H54 (cell line): ENCODE measurements at regions not wholly inside any gene's neighbourhood (a gene's known extent, or its start where the extent isn't known, plus 50 kb on each side); places are given as distances from the start of the nearest gene placed in this dataset.

Experiments used
- DNase-seq: peaks from one replicate; pipeline ENCODE4 v3.0.0; 2011; ENCODE audit warnings: low spot score, mixed read lengths; ENCODE audit not compliant: insufficient read length
- FAIRE-seq: peaks from 3 replicates; lab custom pipeline; 2011; peaks lifted over from hg19 to GRCh38; lab: Jason Lieb, UNC
- POLR2A ChIP-seq: IDR thresholded peaks from 2 replicates; pipeline ENCODE4 v1.6.1; 2011; ENCODE audit warnings: low read depth, mild to moderate bottlenecking, low read length

DNA sequence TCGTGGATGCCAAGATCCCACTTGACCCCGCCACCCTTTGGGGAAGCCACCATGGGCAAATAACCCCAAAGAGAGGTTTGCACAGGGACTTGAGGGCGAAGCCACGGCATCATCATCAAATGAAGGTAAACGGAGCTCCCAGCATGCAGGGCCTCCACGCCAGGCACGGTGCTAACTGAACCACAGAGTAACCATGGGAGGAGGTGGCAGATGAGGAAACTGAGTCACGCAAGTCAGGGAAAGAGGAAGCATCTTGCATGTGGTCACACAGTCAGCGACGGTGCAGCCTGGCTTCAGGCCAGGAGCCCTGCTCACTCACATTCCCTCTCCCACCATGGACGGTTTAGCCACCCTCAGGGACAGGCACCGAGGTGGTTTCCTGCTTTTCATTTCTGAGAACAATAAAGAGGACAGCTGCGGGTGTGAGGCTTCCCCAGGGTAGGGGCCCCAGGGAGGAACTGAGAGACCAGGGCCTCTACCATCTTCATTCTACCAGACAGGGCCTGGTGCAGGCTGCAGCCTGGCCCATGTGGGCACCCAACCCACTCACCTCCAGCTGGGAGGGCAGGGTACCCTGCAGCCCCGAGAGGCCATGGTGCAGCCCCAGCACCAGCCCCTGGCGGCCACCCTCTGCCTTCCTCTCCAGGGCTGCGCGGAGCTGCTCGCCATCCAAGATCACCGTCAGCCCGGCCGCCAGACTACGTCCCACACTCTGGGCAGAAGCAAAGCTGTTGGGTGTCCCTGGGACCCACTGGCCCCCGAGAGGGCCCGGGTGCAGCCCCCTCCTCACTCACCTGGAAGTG, 78.3 kb downstream of the RMI2 start:
- no peak for TF ChIP-seq POLR2A
- FAIRE-seq, result no peak

DNA sequence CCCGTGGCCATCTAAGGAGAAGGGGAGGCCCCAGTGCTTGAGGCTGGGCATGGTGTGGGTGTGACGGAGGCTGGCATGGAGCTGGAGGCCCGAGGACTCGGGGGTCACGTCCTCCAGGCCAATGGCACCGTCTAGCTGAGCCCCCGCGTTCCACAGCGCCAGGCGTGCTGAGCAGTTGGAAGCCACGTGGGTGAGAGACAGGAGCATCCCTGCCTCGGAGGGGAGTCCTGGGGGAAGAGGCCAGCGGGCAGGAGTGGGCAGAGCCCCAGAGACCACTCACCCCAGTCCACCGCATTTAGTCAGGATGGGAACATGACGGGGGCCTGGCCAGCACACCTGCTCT, 78.8 kb downstream of the RMI2 start:
- no peak for TF ChIP-seq POLR2A
- FAIRE-seq (no peak), DNase-seq (no peak)

More for the DNA sequence above, 78.3 kb downstream of the RMI2 start:
- no peak for DNase-seq

GRCh38 chr16:11425140-11425539, 79.9 kb downstream of the RMI2 start:
- TF ChIP-seq POLR2A, result no peak
- FAIRE-seq (no peak), DNase-seq (no peak)

DNA sequence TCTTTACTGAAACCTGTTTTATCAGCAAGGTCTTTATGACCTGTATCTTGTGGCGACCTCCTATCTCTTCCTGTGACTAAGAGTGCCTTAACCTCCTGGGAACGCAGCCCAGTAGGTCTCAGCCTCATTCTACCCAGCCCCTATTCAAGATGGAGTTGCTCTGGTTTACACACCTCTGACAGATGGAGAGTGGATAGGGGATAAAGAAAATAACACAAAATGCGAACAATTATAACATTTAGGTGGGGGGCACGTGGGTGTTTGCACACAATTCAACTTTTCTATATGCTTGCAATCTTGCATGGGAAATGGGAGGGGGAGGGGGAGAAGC, 83.3 kb downstream of the RMI2 start:
- TF ChIP-seq POLR2A, result no peak
- DNase-seq, result no peak
- FAIRE-seq, result no peak

GRCh38 chr16:11429123-11429522, 83.9 kb downstream of the RMI2 start:
- no peak for DNase-seq
- no peak for FAIRE-seq
- TF ChIP-seq POLR2A, result no peak

DNA sequence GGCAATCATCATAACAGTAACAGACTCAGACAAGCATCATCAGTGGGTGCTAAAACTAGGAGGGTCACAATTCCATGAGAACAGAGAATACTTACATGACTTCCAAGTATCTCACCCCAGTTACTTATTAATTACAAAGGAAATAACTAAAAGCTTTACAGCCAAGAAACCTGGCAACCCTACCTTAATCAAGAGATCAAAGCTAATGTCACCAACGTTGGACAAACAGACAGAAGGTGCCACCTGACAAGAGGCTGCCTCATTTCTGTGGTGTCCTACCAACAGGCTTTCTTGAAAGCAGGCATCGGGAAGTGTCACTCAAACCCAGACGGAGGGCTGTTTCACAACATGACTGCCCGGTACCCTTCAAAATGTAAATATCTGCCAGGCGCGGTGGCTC, 84.6 kb downstream of the RMI2 start:
- FAIRE-seq (no peak), DNase-seq (no peak)
- no peak for TF ChIP-seq POLR2A

DNA sequence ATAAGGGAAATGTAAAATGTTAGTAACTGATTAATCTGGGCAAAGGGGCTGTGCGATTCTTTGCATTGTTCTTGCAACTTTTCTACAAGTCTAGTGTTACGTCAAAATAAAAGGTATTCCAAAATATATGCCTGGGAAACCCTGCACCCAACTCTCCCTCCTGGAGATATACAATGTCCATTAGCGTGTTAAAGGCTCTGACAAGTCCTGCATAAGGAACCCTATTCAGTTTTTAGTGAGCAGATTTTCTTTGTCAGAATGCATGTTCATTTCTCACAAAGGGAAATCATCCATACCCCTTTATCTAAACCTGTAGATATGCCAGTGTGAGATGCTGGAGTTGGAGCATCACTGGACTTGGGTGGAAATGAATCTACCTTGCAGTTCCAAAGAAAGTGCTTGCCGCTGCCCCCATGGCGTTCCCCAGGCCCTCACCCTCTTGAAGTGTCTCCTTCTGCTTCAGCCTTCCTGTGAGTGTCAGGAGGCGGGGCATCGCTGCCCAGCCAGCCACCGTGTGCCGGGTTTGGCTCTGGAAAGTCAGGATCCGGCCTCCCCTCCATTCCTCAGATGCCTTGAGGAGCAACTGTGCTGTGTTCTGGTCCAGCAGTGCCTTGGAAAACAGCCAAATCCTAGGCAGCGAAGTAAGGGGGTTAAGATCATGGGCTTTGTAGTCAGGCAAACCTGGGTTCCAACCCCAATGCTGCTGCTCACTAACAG, 85.5 kb downstream of the RMI2 start:
- no peak for DNase-seq
- TF ChIP-seq POLR2A, result no peak
- no peak for FAIRE-seq

- no peak for FAIRE-seq
- no peak for DNase-seq
- TF ChIP-seq POLR2A, result no peak
Measured at GRCh38 chr16:11431915-11432465, 86.7 kb downstream of the RMI2 start.

DNA sequence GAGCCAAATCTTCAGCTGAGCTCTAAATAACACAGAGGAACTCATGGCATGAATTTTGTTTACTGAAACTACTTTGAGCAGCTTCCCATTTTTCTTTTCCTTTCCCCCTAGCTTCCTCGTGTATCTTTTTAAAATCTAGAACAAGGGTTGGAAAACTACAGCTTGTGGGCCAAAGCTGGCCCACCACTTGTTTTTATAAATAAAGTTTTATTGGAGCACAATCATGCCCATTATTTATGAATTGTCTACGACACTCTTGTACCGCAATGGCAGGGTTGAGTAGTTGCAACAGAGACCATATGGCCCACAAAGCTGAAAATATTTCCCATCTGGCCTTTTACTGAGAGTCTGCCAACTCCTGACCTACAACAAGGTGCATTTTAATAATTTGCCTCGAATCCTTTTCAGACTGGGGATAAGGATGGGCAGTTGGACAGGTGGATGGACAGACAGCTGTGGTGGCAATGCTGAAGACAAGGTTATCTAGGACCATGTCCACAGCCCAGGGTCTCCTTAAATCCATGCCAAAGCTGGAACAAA, 87.7 kb downstream of the RMI2 start:
- DNase-seq, result no peak
- FAIRE-seq, result no peak
- no peak for TF ChIP-seq POLR2A

GRCh38 chr16:11435576-11435975, 90.3 kb downstream of the RMI2 start:
- TF ChIP-seq POLR2A, result no peak
- DNase-seq (no peak), FAIRE-seq (no peak)

DNA sequence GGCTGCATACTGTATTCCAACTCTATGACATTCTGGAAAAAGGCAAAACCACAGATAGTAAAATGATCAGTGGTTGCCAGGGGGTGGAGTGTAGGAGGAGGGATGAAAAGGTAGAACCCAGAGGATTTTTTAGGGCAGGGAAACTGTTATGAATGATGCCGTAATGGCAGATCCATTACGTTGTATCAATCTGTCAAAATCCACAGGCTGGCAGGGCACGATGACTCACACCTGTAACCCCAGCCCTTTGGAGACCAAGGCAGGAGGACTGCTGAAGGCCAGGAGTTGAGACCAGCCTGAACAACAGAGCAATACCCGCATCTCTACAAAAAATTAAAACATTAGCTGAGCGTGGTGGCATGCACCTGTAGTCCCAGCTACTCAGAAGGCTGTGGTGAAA, 91.8 kb downstream of the RMI2 start:
- FAIRE-seq, result no peak
- DNase-seq, result no peak
- no peak for TF ChIP-seq POLR2A

DNA sequence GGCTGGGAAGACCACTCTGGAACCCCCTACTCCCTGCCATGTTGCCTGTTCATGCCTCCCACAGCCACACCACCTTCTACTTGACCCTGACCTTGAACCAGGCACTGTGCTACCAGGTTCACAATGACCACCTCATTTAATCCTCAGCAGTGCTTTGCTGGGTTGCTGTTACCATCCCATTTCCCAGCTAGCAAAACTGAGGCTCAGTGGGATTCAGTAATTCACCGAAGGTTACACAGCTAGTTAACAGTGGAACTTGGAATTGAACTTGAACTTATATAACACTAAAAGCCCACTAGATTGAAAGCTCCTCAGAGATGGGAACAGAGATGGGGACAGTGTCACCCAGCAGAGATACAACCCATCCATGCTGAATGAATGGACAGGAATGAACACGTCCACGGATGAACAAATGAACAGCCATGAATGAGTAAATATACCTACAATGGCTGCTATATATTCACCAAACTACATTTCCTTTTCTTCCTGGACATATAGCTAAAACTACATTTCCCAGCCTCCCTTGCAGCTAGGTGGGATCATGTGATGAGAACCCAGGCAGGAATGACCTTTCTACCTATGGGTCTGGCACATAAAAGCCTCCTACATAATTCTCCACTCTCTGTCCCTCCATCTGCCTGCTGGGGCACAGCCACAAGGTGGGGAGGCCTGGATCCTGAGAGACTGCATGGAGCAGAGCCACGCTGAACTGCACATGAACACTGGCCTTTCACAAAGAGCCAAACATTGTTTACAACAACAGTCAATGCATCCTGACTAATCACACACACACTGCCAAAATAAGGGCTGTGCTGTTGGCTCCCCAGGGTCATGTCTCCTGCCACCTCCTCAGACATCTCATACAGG, 94.8 kb downstream of the RMI2 start:
- DNase-seq (no peak), FAIRE-seq (no peak)
- TF ChIP-seq POLR2A, result no peak

- FAIRE-seq (no peak), DNase-seq (no peak)
- TF ChIP-seq POLR2A, result no peak
Measured at GRCh38 chr16:11440657-11441012, 95.4 kb downstream of the RMI2 start.

DNA sequence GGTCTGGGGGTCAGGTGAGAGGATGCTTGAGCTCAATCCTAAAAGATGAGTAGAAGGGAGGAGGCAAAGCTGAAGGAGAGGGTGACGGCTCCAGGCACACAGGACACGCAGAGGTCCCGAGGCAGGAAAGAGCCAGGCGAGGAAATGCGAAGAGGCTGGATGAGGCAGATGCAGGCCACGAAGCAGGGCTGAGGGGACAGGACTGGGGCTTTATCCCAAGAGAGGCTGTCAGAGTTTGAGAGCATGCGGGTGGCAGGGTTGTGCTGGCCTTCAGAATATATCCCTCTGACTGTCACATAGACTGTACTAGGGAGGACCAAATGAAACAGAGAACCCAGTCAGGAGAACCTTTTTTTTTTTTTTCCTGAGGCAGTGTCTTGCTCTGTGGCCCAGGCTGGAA, 100.2 kb downstream of the RMI2 start:
- no peak for DNase-seq
- FAIRE-seq, result no peak
- TF ChIP-seq POLR2A, result no peak
